RKO (cell line): ENCODE measurements at regions not wholly inside any gene's neighbourhood (a gene's known extent, or its start where the extent isn't known, plus 50 kb on each side); places are given as distances from the start of the nearest gene placed in this dataset.

Experiments used
- DNase-seq: peaks from one replicate; pipeline ENCODE4 v3.0.0-alpha.2; 2016; ENCODE audit warnings: low spot score

GRCh38 chr22:49139492-49140151, 688.1 kb downstream of the BRD1 start:
- DNase-seq = no peak

- no peak for DNase-seq
These were observed 689.4 kb downstream of the BRD1 start for GRCh38 chr22:49138250-49138790.

- no peak for DNase-seq
These were observed 690.4 kb downstream of the BRD1 start for GRCh38 chr22:49137206-49137840.

GRCh38 chr22:49136816-49137180, 690.9 kb downstream of the BRD1 start:
- no peak for DNase-seq

- DNase-seq = no peak
These were observed 691.4 kb downstream of the BRD1 start for GRCh38 chr22:49136041-49136815.

- DNase-seq = no peak
These were observed 693.6 kb downstream of the BRD1 start for GRCh38 chr22:49134076-49134475.

GRCh38 chr22:49133541-49133940, 694.1 kb downstream of the BRD1 start:
- no peak for DNase-seq

- DNase-seq = no peak
These were observed 695.7 kb downstream of the BRD1 start for GRCh38 chr22:49132009-49132408.

GRCh38 chr22:49129736-49130135, 697.9 kb downstream of the BRD1 start:
- no peak for DNase-seq

GRCh38 chr22:49128874-49129273, 698.8 kb downstream of the BRD1 start:
- DNase-seq = no peak

- DNase-seq = no peak
These were observed 703.1 kb downstream of the BRD1 start for GRCh38 chr22:49124608-49125007.

GRCh38 chr22:49123621-49124192, 704.0 kb downstream of the BRD1 start:
- no peak for DNase-seq

GRCh38 chr22:49119551-49119952, 708.1 kb downstream of the BRD1 start:
- no peak for DNase-seq

GRCh38 chr22:49118065-49118464, 709.6 kb downstream of the BRD1 start:
- DNase-seq = no peak

GRCh38 chr22:49117486-49117885, 710.2 kb downstream of the BRD1 start:
- no peak for DNase-seq

- DNase-seq = no peak
These were observed 711.1 kb downstream of the BRD1 start for GRCh38 chr22:49116486-49117120.

- no peak for DNase-seq
These were observed 711.7 kb downstream of the BRD1 start for GRCh38 chr22:49116021-49116420.

GRCh38 chr22:49115197-49115596, 712.5 kb downstream of the BRD1 start:
- no peak for DNase-seq

- no peak for DNase-seq
These were observed 713.9 kb downstream of the BRD1 start for GRCh38 chr22:49113758-49114157.

GRCh38 chr22:49112661-49113626, 714.7 kb downstream of the BRD1 start:
- no peak for DNase-seq

GRCh38 chr22:49112176-49112575, 715.5 kb downstream of the BRD1 start:
- no peak for DNase-seq
